Upper lobe of left lung (tissue), 6 donors: ENCODE measurements at regions not wholly inside any gene's neighbourhood (a gene's known extent, or its start where the extent isn't known, plus 50 kb on each side); places are given as distances from the start of the nearest gene placed in this dataset.

Experiments
- ATAC-seq, 2 donors: fragments of 200-7000 bp; cut with Tn5 transposase; one replicate each; pipeline ENCODE4 v1.9.1; 2022; ENCODE audit warnings: mild to moderate bottlenecking in 2 of 2, moderate library complexity in 2 of 2; ENCODE audit not compliant: low FRiP score in 2 of 2
- DNase-seq, 2 donors: peaks; one replicate each; pipeline ENCODE4 v3.0.0-alpha.2; 2019 to 2020
- H3K27ac ChIP-seq, 4 donors: fragments of 200-600 bp; sonication (generic); one replicate each; pipeline ENCODE4 v1.5.1; 2016 to 2019
- H3K27me3 ChIP-seq, 4 donors: fragments of 200-600 bp; sonication (generic); one replicate each; pipeline ENCODE4 v1.5.1; 2017 to 2019
- H3K36me3 ChIP-seq, 4 donors: fragments of 200-600 bp; sonication (generic); one replicate each; pipeline ENCODE4 v1.5.1; 2016 to 2019
- H3K4me1 ChIP-seq, 4 donors: fragments of 200-600 bp; sonication (generic); one replicate each; pipeline ENCODE4 v1.5.1; 2018 to 2019
- H3K4me3 ChIP-seq, 4 donors: fragments of 200-600 bp; sonication (generic); one replicate each; pipeline ENCODE4 v1.5.1; 2017 to 2019; ENCODE audit warnings: mild to moderate bottlenecking in 2 of 4, moderate library complexity in 1 of 4
- H3K9me3 ChIP-seq, 4 donors: fragments of 200-600 bp; sonication (generic); one replicate each; pipeline ENCODE4 v1.5.1; 2018 to 2019
- CTCF ChIP-seq, 6 experiments: fragments of 450-650 bp in 4 of 6; fragments of 200-600 bp in 2 of 6; sonication (generic) in 2 of 6; IDR thresholded peaks; one replicate each; pipeline ENCODE4 v1.5.1; 2016 to 2019; ENCODE audit warnings: antibody characterized with exemption in 6 of 6
- EP300 ChIP-seq, 4 donors: sonication (generic); formaldehyde crosslinking; IDR thresholded peaks; one replicate each; pipeline ENCODE4 v1.5.1; 2017; ENCODE audit warnings: antibody characterized with exemption in 4 of 4, control low read depth in 2 of 4
- POLR2A ChIP-seq, 4 donors: fragments of 450-650 bp; IDR thresholded peaks; one replicate each; pipeline ENCODE4 v1.5.1; 2016 to 2017; ENCODE audit warnings: antibody characterized with exemption in 4 of 4, mild to moderate bottlenecking in 2 of 4
- POLR2AphosphoS5 ChIP-seq, 2 donors: sonication (generic); formaldehyde crosslinking; IDR thresholded peaks; one replicate each; pipeline ENCODE4 v1.5.1; 2017; ENCODE audit warnings: antibody characterized with exemption in 2 of 2
- WGBS, 2 donors: methylation state at CpG; one replicate each; pipeline ENCODE4 v1.1.5; 2017 to 2018; 5-methylcytosine and 5-hydroxymethylcytosine counted together
- donor health status: DM: no; HTN: no; CAD: no; lungs with moderate emphysema.
- donor health status: DM: no; HTN: yes; CAD: no; lungs with severe emphysema.

DNA sequence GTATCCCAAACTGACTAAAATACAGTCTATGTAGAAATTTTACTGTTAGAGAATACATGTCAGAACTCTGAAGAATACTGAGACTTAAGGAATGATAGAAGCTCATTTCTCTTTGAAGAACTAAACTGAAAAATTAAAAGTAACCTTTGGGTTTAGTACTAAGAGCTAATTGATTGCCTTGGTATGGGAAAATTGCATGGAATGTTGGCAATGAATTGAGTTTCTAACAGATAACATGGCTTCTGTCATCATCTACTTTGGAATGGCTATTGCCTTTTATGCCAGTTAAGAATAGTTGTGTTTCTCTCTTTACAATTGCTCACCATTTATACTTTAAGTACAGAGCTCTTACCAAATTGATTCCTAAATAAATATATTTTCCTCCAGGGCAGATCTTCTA, 308.8 kb upstream of the SYT1 start:
- Histone ChIP-seq H3K27ac (no peak overlapping the region), H3K4me3 (no peak overlapping the region), H3K27me3 (no peaks in the 10 kb centered on the region), H3K9me3 (no peaks in the 10 kb centered on the region), H3K4me1 (no peaks in the 10 kb centered on the region), H3K36me3 (no peaks in the 10 kb centered on the region)
- ATAC-seq (no peak), DNase-seq (no peak)
- TF ChIP-seq POLR2AphosphoS5 (IDR thresholded peaks at IDR 0.05) (no peak), EP300 (IDR thresholded peaks at IDR 0.05) (no peak), CTCF (IDR thresholded peaks at IDR 0.05) (no peak), POLR2A (IDR thresholded peaks at IDR 0.05) (no peak)

DNA sequence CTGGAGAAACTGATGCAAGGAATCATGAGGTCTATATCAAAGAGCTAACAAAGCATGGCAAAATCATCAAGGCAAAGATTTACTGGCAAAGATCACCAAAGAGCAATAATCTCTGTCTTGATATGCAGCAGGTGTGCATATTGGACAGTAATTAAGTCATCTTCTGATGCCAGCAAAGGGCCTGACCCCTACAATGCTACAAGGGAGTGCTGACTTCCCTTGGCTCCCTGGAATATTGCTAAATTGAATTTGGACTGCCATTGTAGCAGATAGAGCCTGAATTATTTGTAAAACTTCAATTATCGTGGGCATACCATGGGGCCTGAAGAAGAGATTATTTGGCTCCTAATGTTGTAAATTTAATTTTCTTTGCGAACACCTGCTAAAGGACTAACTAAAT, 307.9 kb upstream of the SYT1 start:
- TF ChIP-seq EP300 (IDR thresholded peaks at IDR 0.05) (no peak), POLR2A (IDR thresholded peaks at IDR 0.05) (no peak), CTCF (IDR thresholded peaks at IDR 0.05) (no peak), POLR2AphosphoS5 (IDR thresholded peaks at IDR 0.05) (no peak)
- H3K4me3 ChIP-seq, result no peak overlapping the region
- ATAC-seq, result no peak
- no peaks in the 10 kb centered on the region for H3K27me3 ChIP-seq
- H3K9me3 ChIP-seq, result no peaks in the 10 kb centered on the region
- H3K36me3 ChIP-seq, result no peaks in the 10 kb centered on the region
- DNase-seq, result no peak
- no peaks in the 10 kb centered on the region for H3K4me1 ChIP-seq
- 81 to 94% methylated on average over 2 of the region's 2 CpGs for WGBS, 2 donors
- H3K27ac ChIP-seq, result no peak overlapping the region

GRCh38 chr12:78559416-78559815, 305.2 kb upstream of the SYT1 start:
- no peaks in the 10 kb centered on the region for H3K9me3 ChIP-seq
- H3K4me3 ChIP-seq, result no peak overlapping the region
- H3K27ac ChIP-seq, result no peak overlapping the region
- DNase-seq (no peak), ATAC-seq (no peak)
- H3K27me3 ChIP-seq, result no peaks in the 10 kb centered on the region
- TF ChIP-seq EP300 (IDR thresholded peaks at IDR 0.05) (no peak), POLR2AphosphoS5 (IDR thresholded peaks at IDR 0.05) (no peak), POLR2A (IDR thresholded peaks at IDR 0.05) (no peak), CTCF (IDR thresholded peaks at IDR 0.05) (no peak)
- H3K36me3 ChIP-seq, result no peaks in the 10 kb centered on the region
- 58 to 70% methylated on average over 2 of the region's 2 CpGs for WGBS, 2 donors
- H3K4me1 ChIP-seq, result no peaks in the 10 kb centered on the region

- ATAC-seq (no peak), DNase-seq (no peak)
- Histone ChIP-seq H3K4me1 (no peaks in the 10 kb centered on the region), H3K36me3 (no peaks in the 10 kb centered on the region), H3K27ac (no peak overlapping the region), H3K27me3 (no peaks in the 10 kb centered on the region), H3K4me3 (no peak overlapping the region), H3K9me3 (no peaks in the 10 kb centered on the region)
- TF ChIP-seq EP300 (IDR thresholded peaks at IDR 0.05) (no peak), POLR2A (IDR thresholded peaks at IDR 0.05) (no peak), POLR2AphosphoS5 (IDR thresholded peaks at IDR 0.05) (no peak), CTCF (IDR thresholded peaks at IDR 0.05) (no peak)
These were observed 304.7 kb upstream of the SYT1 start for GRCh38 chr12:78559886-78560285.

GRCh38 chr12:78560633-78561032, 303.9 kb upstream of the SYT1 start:
- H3K27ac ChIP-seq, result no peak overlapping the region
- TF ChIP-seq POLR2A (IDR thresholded peaks at IDR 0.05), result no peak
- no peak for TF ChIP-seq EP300 (IDR thresholded peaks at IDR 0.05)
- no peak for TF ChIP-seq POLR2AphosphoS5 (IDR thresholded peaks at IDR 0.05)
- TF ChIP-seq CTCF (IDR thresholded peaks at IDR 0.05), result no peak
- no peaks in the 10 kb centered on the region for H3K36me3 ChIP-seq
- no peaks in the 10 kb centered on the region for H3K4me1 ChIP-seq
- ATAC-seq, result no peak
- no peaks in the 10 kb centered on the region for H3K9me3 ChIP-seq
- 93 to 95% methylated on average over 5 of the region's 5 CpGs for WGBS, 2 donors
- no peak overlapping the region for H3K4me3 ChIP-seq
- H3K27me3 ChIP-seq, result no peaks in the 10 kb centered on the region
- DNase-seq, result no peak
